Upper lobe of left lung (tissue), 4 donors: ENCODE measurements at regions not wholly inside any gene's neighbourhood (a gene's known extent, or its start where the extent isn't known, plus 50 kb on each side); places are given as distances from the start of the nearest gene placed in this dataset.
"Not testable (repeated sequence)": the region's sequence is repeated elsewhere in the genome, so short reads cannot be mapped to it uniquely, and the experiment has no call there.

ENCODE experiments used
- CTCF ChIP-seq, 6 experiments: fragments of 450-650 bp in 4 of 6; fragments of 200-600 bp in 2 of 6; sonication (generic) in 2 of 6; IDR thresholded peaks; one replicate each; pipeline ENCODE4 v1.5.1; 2016 to 2019; ENCODE audit warnings: antibody characterized with exemption in 6 of 6
- POLR2AphosphoS5 ChIP-seq, 2 donors: sonication (generic); formaldehyde crosslinking; IDR thresholded peaks; one replicate each; pipeline ENCODE4 v1.5.1; 2017; ENCODE audit warnings: antibody characterized with exemption in 2 of 2

- TF ChIP-seq POLR2AphosphoS5, CTCF (IDR thresholded peaks at IDR 0.05): not testable (repeated sequence)
Observed at GRCh38 chr21:6058997-6059396, 4462.4 kb upstream of the TPTE start.
